Activated CD4-positive, alpha-beta memory T cell treated with anti-CD3 and anti-CD28 coated beads for 36 hours (primary cell): ENCODE measurements at regions not wholly inside any gene's neighbourhood (a gene's known extent, or its start where the extent isn't known, plus 50 kb on each side); places are given as distances from the start of the nearest gene placed in this dataset.
"Not testable (repeated sequence)": the region's sequence is repeated elsewhere in the genome, so short reads cannot be mapped to it uniquely, and the experiment has no call there.

Source experiments
- CTCF ChIA-PET: fragments of 350-600 bp; sonication (Branson Sonifier 250); formaldehyde crosslinking; loops from one replicate; lab custom pipeline; 2021; ENCODE audit warnings: antibody characterized with exemption, inconsistent platforms; lab: Charles Lee
- POLR2A ChIA-PET: fragments of 350-600 bp; sonication (Branson Sonifier 250); formaldehyde crosslinking; loops from one replicate; lab custom pipeline; 2021; ENCODE audit warnings: antibody characterized with exemption; lab: Charles Lee
- DNase-seq: peaks from one replicate; pipeline ENCODE4 v3.0.0-alpha.2; 2020
- H3K27ac Mint-ChIP-seq: one replicate; pipeline ENCODE4 v1.8.0; 2021; ENCODE audit warnings: mixed read lengths
- H3K27me3 Mint-ChIP-seq: one replicate; pipeline ENCODE4 v1.8.0; 2021; ENCODE audit warnings: mixed read lengths
- H3K36me3 Mint-ChIP-seq: one replicate; pipeline ENCODE4 v1.8.0; 2021; ENCODE audit warnings: mixed read lengths
- H3K4me1 Mint-ChIP-seq: one replicate; pipeline ENCODE4 v1.8.0; 2021; ENCODE audit warnings: low read depth, mixed read lengths
- H3K4me3 Mint-ChIP-seq: one replicate; pipeline ENCODE4 v1.8.0; 2021; ENCODE audit warnings: mild to moderate bottlenecking, mixed read lengths
- H3K9me3 Mint-ChIP-seq: one replicate; pipeline ENCODE4 v1.8.0; 2021; ENCODE audit warnings: mixed read lengths
- intact Hi-C: fragments of 100-400 bp; cut with micrococcal nuclease; formaldehyde crosslinking; loops from one replicate; pipeline ENCODE4 v1.15.1; 2023

DNA sequence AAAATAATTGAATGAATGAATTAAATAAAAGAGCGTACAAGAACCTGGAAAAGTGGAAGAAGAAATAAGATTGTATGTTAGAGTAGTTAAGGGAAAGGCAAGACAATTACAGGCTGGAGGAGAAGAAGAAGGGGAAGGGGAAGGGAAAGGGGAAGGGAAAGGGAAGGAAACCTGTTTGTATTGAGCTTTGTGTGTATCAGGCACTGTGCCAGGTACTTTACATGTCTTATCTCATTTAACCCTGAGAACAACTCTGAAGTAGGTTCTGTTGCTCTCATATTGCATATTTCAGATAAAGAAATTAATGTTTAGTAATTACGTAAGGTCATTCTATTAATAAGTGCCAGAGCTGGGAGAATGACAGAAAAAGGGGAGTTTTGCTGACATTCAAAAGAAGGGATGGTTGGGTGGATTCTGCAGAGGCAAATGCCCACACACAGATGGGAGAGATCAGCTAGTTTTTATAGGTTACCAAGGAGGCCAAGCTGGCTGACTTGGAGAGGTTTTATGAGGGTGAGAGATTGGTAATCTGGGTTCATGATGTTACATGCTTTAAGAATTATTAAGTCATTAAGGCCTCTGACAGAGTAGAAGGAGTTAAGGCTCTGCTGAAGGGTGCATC lies 92.3 kb upstream of the LCORL start:
- no peak overlapping the region for H3K27ac Mint-ChIP-seq
- H3K9me3 Mint-ChIP-seq: no peaks in the 10 kb centered on the region
- CTCF ChIA-PET: no interaction called here

DNA sequence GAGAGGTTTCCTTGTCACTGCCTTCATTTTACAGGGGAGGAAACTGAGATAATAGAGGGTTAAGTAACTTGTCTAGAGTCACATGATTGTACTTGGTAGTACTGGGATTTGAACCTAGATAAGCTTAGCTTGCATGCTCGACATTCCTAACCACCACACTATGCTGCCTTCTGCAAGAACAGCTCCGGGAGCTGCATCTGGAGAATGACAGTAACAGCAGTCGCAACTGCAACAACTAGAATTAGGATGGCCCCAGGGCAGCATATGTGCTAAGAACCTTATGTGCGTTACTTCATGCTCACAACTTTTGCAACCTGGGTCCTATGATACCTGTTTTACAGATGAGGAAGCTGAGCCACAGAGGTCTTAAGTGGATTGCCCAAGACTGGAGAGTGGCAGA lies 89.5 kb upstream of the LCORL start:
- Mint-ChIP-seq H3K4me3 (no peak overlapping the region), H3K27me3 (peaks cover 12% of the 10 kb centered on the region), H3K4me1 (no peaks in the 10 kb centered on the region), H3K27ac (no peak overlapping the region), H3K36me3 (no peaks in the 10 kb centered on the region), H3K9me3 (no peaks in the 10 kb centered on the region)
- CTCF ChIA-PET: no interaction called here
- POLR2A ChIA-PET: no interaction called here
- no peak for DNase-seq
- intact Hi-C loops: no loop called here

More for the DNA sequence above, 92.3 kb upstream of the LCORL start:
- POLR2A ChIA-PET: no interaction called here
- peaks cover 14% of the 10 kb centered on the region for H3K27me3 Mint-ChIP-seq
- no peaks in the 10 kb centered on the region for H3K4me1 Mint-ChIP-seq
- no peak overlapping the region for H3K4me3 Mint-ChIP-seq
- no peak for DNase-seq
- intact Hi-C loops: no loop called here
- no peaks in the 10 kb centered on the region for H3K36me3 Mint-ChIP-seq

- Mint-ChIP-seq H3K4me1 (no peaks in the 10 kb centered on the region), H3K27me3 (peaks cover 12% of the 10 kb centered on the region), H3K4me3 (no peak overlapping the region), H3K27ac (no peak overlapping the region), H3K36me3 (no peaks in the 10 kb centered on the region), H3K9me3 (no peaks in the 10 kb centered on the region)
- no peak for DNase-seq
- intact Hi-C loops: no loop called here
- CTCF ChIA-PET: no interaction called here
- POLR2A ChIA-PET: no interaction called here
Observed at GRCh38 chr4:18110099-18110498, 88.5 kb upstream of the LCORL start.

- ChIA-PET POLR2A (no interaction called here), CTCF (no interaction called here)
- no peak overlapping the region for H3K4me3 Mint-ChIP-seq
- no peak overlapping the region for H3K27ac Mint-ChIP-seq
- peaks cover 12% of the 10 kb centered on the region for H3K27me3 Mint-ChIP-seq
- intact Hi-C loops: no loop called here
- H3K4me1 Mint-ChIP-seq: no peaks in the 10 kb centered on the region
- no peaks in the 10 kb centered on the region for H3K9me3 Mint-ChIP-seq
- no peak for DNase-seq
- H3K36me3 Mint-ChIP-seq: no peaks in the 10 kb centered on the region
Observed at GRCh38 chr4:18109676-18110075, 88.1 kb upstream of the LCORL start.

DNA sequence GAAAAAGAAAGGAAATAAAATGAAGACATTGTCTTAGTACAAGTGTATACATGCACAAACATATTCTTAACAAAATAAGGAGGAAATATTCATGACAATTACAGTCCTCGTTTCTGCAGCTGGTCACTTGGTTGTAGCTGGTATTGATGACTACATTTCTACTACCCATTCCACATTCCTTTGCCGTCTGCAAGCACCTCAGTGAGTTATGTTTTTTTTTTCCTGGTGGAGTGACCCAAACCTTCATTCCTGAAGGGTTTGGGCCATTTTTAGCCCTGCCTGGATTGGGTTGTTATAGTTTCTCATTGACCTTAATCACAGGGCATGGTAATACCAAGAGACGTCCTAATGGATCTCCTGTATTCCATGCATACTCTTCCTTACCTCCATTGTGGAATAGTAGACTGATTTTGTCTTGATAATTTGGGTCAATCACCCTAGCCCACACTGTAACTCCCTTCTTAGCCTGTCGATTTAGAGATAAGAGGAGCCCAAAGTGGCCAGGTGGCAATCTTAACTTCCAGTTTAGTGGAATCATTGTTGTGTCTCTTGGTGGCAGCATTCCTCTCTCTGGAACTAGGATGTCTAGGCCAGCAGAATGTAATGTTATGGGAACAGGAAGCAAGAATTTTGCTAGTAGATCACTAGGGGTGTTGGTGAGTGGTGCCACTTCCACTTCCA lies 86.4 kb upstream of the LCORL start:
- H3K4me1 Mint-ChIP-seq, intact Hi-C loops, H3K9me3 Mint-ChIP-seq, DNase-seq, H3K36me3 Mint-ChIP-seq, CTCF ChIA-PET, H3K4me3 Mint-ChIP-seq, H3K27ac Mint-ChIP-seq, POLR2A ChIA-PET: not testable (repeated sequence)
- peaks cover 12% of the 10 kb centered on the region for H3K27me3 Mint-ChIP-seq

DNA sequence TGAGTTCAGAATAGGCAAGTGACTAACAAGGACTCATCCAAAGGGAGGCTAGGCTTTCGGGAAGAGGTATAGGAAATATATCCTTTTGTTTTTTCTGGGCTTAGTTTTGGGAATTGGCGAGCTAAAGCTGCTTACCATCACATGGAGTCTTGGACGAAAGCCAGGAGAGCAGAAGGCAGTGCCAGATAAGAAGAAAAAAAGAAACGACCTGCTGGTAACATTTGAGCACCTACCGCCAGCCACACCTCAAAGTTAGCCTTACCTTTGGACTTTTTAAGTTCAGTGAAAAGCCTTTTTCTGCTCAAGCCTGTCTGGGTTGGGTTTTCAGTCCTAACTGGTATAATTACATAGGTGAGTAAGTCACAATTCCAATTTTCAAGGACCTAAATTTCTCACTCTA lies 85.1 kb upstream of the LCORL start:
- Mint-ChIP-seq H3K36me3 (no peaks in the 10 kb centered on the region), H3K9me3 (no peaks in the 10 kb centered on the region)
- intact Hi-C loops: no loop called here

DNA sequence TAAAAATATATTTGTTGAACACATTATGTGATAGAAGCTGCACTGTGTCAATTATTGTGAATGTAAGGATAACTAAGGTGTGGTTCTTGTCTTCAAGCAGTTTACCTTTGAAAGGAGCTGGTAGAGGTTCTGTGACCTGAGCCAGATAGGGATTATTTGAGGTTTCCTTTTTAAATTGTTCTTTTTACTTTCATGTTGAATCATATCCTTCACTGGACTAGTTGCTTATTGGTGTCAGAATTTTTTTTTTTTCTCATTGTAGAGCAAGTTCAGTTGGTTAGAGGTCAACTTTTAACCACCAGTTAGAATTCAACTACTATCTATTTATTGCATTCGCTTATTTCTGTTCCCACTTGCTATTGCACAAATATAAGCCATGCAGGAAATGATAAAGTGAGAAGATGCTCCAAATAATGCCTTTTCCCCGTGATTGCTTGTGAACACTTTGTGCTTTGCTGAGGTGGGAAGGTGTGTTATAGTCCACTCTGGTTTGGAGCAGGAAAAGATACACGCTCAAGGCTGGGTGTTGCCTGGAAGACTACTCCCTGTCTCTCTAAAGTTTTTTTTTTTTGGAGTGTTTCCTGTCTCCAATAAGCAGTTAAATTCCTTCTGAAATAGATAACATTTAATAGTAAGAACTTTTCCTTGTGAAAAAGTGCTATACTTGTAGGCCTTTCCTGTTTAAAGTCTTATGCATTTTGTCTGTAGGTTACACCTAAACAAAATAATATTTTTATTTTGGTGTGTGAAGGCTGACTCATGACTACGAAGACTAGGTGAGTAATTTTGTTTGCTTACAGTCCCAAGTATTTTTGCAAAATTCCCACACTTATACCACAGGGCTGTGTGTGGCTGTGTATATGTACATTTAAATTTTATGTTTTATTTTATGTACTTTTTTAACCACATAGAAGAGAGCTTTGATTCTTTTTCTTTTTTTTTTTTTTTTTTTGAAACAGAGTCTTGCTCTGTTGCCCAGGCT lies 83.8 kb upstream of the LCORL start:
- Mint-ChIP-seq H3K36me3 (no peaks in the 10 kb centered on the region), H3K27me3 (peaks cover 10% of the 10 kb centered on the region), H3K4me1 (no peaks in the 10 kb centered on the region), H3K9me3 (no peaks in the 10 kb centered on the region), H3K4me3 (no peak overlapping the region), H3K27ac (no peak overlapping the region)
- POLR2A ChIA-PET: no interaction called here
- intact Hi-C loops: no loop called here
- DNase-seq: no peak
- CTCF ChIA-PET: no interaction called here

More for the DNA sequence above, 85.1 kb upstream of the LCORL start:
- POLR2A ChIA-PET: no interaction called here
- Mint-ChIP-seq H3K4me1 (no peaks in the 10 kb centered on the region), H3K27me3 (peaks cover 11% of the 10 kb centered on the region), H3K4me3 (no peak overlapping the region), H3K27ac (no peak overlapping the region)
- no peak for DNase-seq
- CTCF ChIA-PET: no interaction called here

DNA sequence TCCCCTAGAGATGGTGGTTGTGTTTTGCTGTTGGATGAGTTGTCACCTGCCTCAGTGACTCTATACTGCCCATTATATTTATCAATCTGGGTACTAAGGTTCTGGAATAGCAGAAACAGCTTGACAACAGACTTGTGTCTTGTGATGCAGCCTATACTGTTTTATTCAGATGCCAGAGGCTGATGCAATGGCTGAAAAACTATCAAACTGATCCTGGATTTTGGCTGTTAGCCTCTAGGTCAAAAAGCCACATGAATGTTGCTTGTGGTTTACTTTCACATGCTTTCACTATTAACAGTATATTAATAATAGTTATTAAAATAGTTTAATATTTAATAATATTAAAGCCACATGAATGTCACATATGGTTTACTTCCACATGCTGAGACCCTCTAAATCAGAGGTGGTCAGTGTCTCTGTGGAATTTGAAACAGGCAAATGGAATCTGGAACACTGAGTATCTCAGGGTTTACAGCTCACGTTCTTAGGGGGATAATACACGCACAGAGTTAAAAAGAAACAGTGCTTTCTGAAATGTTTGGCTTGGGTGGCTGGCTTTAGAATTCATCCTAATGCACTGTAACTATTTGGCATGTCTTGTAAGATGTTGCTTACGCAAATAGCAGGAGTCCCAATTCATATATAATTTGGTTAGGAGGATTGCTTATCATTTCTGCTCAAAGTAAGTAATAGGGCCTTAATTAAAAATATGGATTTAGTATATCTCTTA lies 82.5 kb upstream of the LCORL start:
- intact Hi-C loops: no loop called here
- Mint-ChIP-seq H3K27ac (no peak overlapping the region), H3K36me3 (no peaks in the 10 kb centered on the region), H3K9me3 (no peaks in the 10 kb centered on the region), H3K4me3 (no peak overlapping the region), H3K27me3 (peaks cover 6% of the 10 kb centered on the region), H3K4me1 (no peaks in the 10 kb centered on the region)
- CTCF ChIA-PET: interaction anchor here (1.0 kb wide), 1 partner anchor 287 kb away, joined by 3 read pairs; no protein-coding TSS in a partner anchor
- POLR2A ChIA-PET: no interaction called here
- no peak for DNase-seq

DNA sequence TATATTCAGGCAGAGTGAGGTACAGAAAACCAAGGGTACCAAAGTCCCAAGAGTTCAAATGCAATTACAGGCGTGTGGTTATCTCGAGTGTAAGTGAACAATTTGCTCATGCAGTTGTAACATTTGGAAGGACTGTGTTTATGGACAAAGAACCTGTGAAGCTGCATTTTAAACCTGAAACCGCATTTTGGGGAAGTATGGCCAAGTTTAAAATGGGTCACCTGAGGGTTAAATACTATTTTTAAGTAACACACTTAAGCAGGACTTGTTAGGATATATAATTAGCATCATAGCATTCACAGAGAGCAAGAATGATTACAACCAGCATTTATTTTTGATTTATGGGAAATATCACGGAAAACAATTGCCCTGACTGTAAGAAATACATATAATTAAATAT lies 79.1 kb upstream of the LCORL start:
- H3K4me3 Mint-ChIP-seq: no peak overlapping the region
- intact Hi-C loops: no loop called here
- no peak for DNase-seq
- peaks cover 2% of the 10 kb centered on the region for H3K27me3 Mint-ChIP-seq
- POLR2A ChIA-PET: no interaction called here
- H3K36me3 Mint-ChIP-seq: no peaks in the 10 kb centered on the region
- H3K9me3 Mint-ChIP-seq: no peaks in the 10 kb centered on the region
- CTCF ChIA-PET: no interaction called here
- no peak overlapping the region for H3K27ac Mint-ChIP-seq
- H3K4me1 Mint-ChIP-seq: no peaks in the 10 kb centered on the region

DNA sequence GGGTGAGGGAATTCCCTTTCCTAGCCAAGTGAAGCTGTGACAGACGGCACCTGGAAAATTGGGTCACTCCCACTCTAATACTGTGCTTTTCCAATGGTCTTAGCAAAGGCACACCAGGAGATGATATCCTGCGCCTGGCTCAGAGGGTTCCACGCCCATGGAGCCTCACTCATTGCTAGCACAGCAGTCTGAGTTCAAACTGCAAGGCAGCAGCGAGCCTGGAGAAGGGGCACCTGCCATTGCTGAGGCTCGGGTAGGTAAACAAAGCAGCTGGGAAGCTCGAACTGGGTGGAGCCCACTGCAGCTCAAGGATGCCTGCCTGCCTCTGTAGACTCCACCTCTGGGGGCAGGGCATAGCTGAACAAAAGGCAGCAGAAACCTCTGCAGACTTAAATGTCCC lies 68.9 kb upstream of the LCORL start:
- H3K4me1 Mint-ChIP-seq, CTCF ChIA-PET, H3K27ac Mint-ChIP-seq, intact Hi-C loops, H3K4me3 Mint-ChIP-seq, POLR2A ChIA-PET, H3K36me3 Mint-ChIP-seq, DNase-seq, H3K9me3 Mint-ChIP-seq: not testable (repeated sequence)
- H3K27me3 Mint-ChIP-seq: peaks cover 25% of the 10 kb centered on the region

- ChIA-PET CTCF (no interaction called here), POLR2A (no interaction called here)
- Mint-ChIP-seq H3K27ac (no peak overlapping the region), H3K36me3 (no peaks in the 10 kb centered on the region), H3K4me1 (no peaks in the 10 kb centered on the region), H3K9me3 (peaks cover 4% of the 10 kb centered on the region), H3K4me3 (no peak overlapping the region), H3K27me3 (peaks cover 40% of the 10 kb centered on the region)
- no peak for DNase-seq
- intact Hi-C loops: no loop called here
Observed at GRCh38 chr4:18082236-18082635, 60.7 kb upstream of the LCORL start.

- H3K36me3 Mint-ChIP-seq: no peaks in the 10 kb centered on the region
- POLR2A ChIA-PET: no interaction called here
Observed at GRCh38 chr4:18081708-18082107, 60.2 kb upstream of the LCORL start.

More at GRCh38 chr4:18081708-18082107, 60.2 kb upstream of the LCORL start:
- Mint-ChIP-seq H3K4me3 (no peak overlapping the region), H3K27ac (no peak overlapping the region), H3K27me3 (peaks cover 36% of the 10 kb centered on the region), H3K4me1 (no peaks in the 10 kb centered on the region), H3K9me3 (no peaks in the 10 kb centered on the region)
- CTCF ChIA-PET: no interaction called here
- intact Hi-C loops: no loop called here
- DNase-seq: no peak
